Upper lobe of left lung (tissue), 6 donors: ENCODE measurements at regions not wholly inside any gene's neighbourhood (a gene's known extent, or its start where the extent isn't known, plus 50 kb on each side); places are given as distances from the start of the nearest gene placed in this dataset.

Experiments used
- ATAC-seq, 2 donors: fragments of 200-7000 bp; cut with Tn5 transposase; one replicate each; pipeline ENCODE4 v1.9.1; 2022; ENCODE audit warnings: mild to moderate bottlenecking in 2 of 2, moderate library complexity in 2 of 2; ENCODE audit not compliant: low FRiP score in 2 of 2
- DNase-seq, 2 donors: peaks; one replicate each; pipeline ENCODE4 v3.0.0-alpha.2; 2019 to 2020
- H3K27ac ChIP-seq, 4 donors: fragments of 200-600 bp; sonication (generic); one replicate each; pipeline ENCODE4 v1.5.1; 2016 to 2019
- H3K27me3 ChIP-seq, 4 donors: fragments of 200-600 bp; sonication (generic); one replicate each; pipeline ENCODE4 v1.5.1; 2017 to 2019
- H3K36me3 ChIP-seq, 4 donors: fragments of 200-600 bp; sonication (generic); one replicate each; pipeline ENCODE4 v1.5.1; 2016 to 2019
- H3K4me1 ChIP-seq, 4 donors: fragments of 200-600 bp; sonication (generic); one replicate each; pipeline ENCODE4 v1.5.1; 2018 to 2019
- H3K4me3 ChIP-seq, 4 donors: fragments of 200-600 bp; sonication (generic); one replicate each; pipeline ENCODE4 v1.5.1; 2017 to 2019; ENCODE audit warnings: mild to moderate bottlenecking in 2 of 4, moderate library complexity in 1 of 4
- H3K9me3 ChIP-seq, 4 donors: fragments of 200-600 bp; sonication (generic); one replicate each; pipeline ENCODE4 v1.5.1; 2018 to 2019
- CTCF ChIP-seq, 6 experiments: fragments of 450-650 bp in 4 of 6; fragments of 200-600 bp in 2 of 6; sonication (generic) in 2 of 6; IDR thresholded peaks; one replicate each; pipeline ENCODE4 v1.5.1; 2016 to 2019; ENCODE audit warnings: antibody characterized with exemption in 6 of 6
- EP300 ChIP-seq, 4 donors: sonication (generic); formaldehyde crosslinking; IDR thresholded peaks; one replicate each; pipeline ENCODE4 v1.5.1; 2017; ENCODE audit warnings: antibody characterized with exemption in 4 of 4, control low read depth in 2 of 4
- POLR2A ChIP-seq, 4 donors: fragments of 450-650 bp; IDR thresholded peaks; one replicate each; pipeline ENCODE4 v1.5.1; 2016 to 2017; ENCODE audit warnings: antibody characterized with exemption in 4 of 4, mild to moderate bottlenecking in 2 of 4
- POLR2AphosphoS5 ChIP-seq, 2 donors: sonication (generic); formaldehyde crosslinking; IDR thresholded peaks; one replicate each; pipeline ENCODE4 v1.5.1; 2017; ENCODE audit warnings: antibody characterized with exemption in 2 of 2
- WGBS, 2 donors: methylation state at CpG; one replicate each; pipeline ENCODE4 v1.1.5; 2017 to 2018; 5-methylcytosine and 5-hydroxymethylcytosine counted together
- donor health status: DM: no; HTN: no; CAD: no; lungs with moderate emphysema.
- donor health status: DM: no; HTN: yes; CAD: no; lungs with severe emphysema.

- no peak for TF ChIP-seq CTCF (IDR thresholded peaks at IDR 0.05)
- no peak for TF ChIP-seq EP300 (IDR thresholded peaks at IDR 0.05)
- TF ChIP-seq POLR2A (IDR thresholded peaks at IDR 0.05): no peak
- TF ChIP-seq POLR2AphosphoS5 (IDR thresholded peaks at IDR 0.05): no peak
- Histone ChIP-seq H3K9me3 (no peaks in the 10 kb centered on the region), H3K27ac (no peak overlapping the region), H3K36me3 (no peaks in the 10 kb centered on the region), H3K4me1 (no peaks in the 10 kb centered on the region), H3K4me3 (no peak overlapping the region), H3K27me3 (no peaks in the 10 kb centered on the region)
- DNase-seq: no peak
- WGBS, 2 donors: 38 to 44% methylated on average over 3 of the region's 3 CpGs
- ATAC-seq: no peak
Observed at GRCh38 chr20:41837669-41838224, 219.6 kb upstream of the CHD6 start.

GRCh38 chr20:41833739-41834138 is 215.6 kb upstream of the CHD6 start:
- Histone ChIP-seq H3K9me3 (no peaks in the 10 kb centered on the region), H3K27ac (no peak overlapping the region), H3K4me3 (no peak overlapping the region), H3K4me1 (no peaks in the 10 kb centered on the region), H3K36me3 (no peaks in the 10 kb centered on the region), H3K27me3 (no peaks in the 10 kb centered on the region)
- DNase-seq: no peak
- ATAC-seq: no peak
- TF ChIP-seq CTCF (IDR thresholded peaks at IDR 0.05) (no peak), POLR2AphosphoS5 (IDR thresholded peaks at IDR 0.05) (no peak), POLR2A (IDR thresholded peaks at IDR 0.05) (no peak), EP300 (IDR thresholded peaks at IDR 0.05) (no peak)
- 74 to 91% methylated on average over 1 of the region's 1 CpG for WGBS, 2 donors

GRCh38 chr20:41830702-41831101 is 212.5 kb upstream of the CHD6 start:
- ATAC-seq: no peak
- 40 to 42% methylated on average over 2 of the region's 2 CpGs for WGBS, 2 donors
- H3K36me3 ChIP-seq: no peaks in the 10 kb centered on the region
- no peak for DNase-seq
- H3K4me1 ChIP-seq: no peaks in the 10 kb centered on the region
- no peak overlapping the region for H3K27ac ChIP-seq
- H3K4me3 ChIP-seq: no peak overlapping the region
- H3K9me3 ChIP-seq: no peaks in the 10 kb centered on the region
- no peak for TF ChIP-seq POLR2A (IDR thresholded peaks at IDR 0.05)
- no peak for TF ChIP-seq POLR2AphosphoS5 (IDR thresholded peaks at IDR 0.05)
- TF ChIP-seq CTCF (IDR thresholded peaks at IDR 0.05): no peak
- TF ChIP-seq EP300 (IDR thresholded peaks at IDR 0.05): no peak
- H3K27me3 ChIP-seq: no peaks in the 10 kb centered on the region

- WGBS, 2 donors: 71 to 79% methylated on average over 2 of the region's 2 CpGs
- no peaks in the 10 kb centered on the region for H3K27me3 ChIP-seq
- ATAC-seq: no peak
- no peak for DNase-seq
- no peaks in the 10 kb centered on the region for H3K9me3 ChIP-seq
- no peak for TF ChIP-seq EP300 (IDR thresholded peaks at IDR 0.05)
- TF ChIP-seq POLR2AphosphoS5 (IDR thresholded peaks at IDR 0.05): no peak
- no peak for TF ChIP-seq CTCF (IDR thresholded peaks at IDR 0.05)
- no peak for TF ChIP-seq POLR2A (IDR thresholded peaks at IDR 0.05)
- no peaks in the 10 kb centered on the region for H3K36me3 ChIP-seq
- no peak overlapping the region for H3K27ac ChIP-seq
- no peak overlapping the region for H3K4me3 ChIP-seq
- H3K4me1 ChIP-seq: no peaks in the 10 kb centered on the region
Observed at GRCh38 chr20:41819436-41819835, 201.3 kb upstream of the CHD6 start.

- H3K4me3 ChIP-seq: no peak overlapping the region
- H3K36me3 ChIP-seq: no peaks in the 10 kb centered on the region
- TF ChIP-seq EP300 (IDR thresholded peaks at IDR 0.05): no peak
- TF ChIP-seq CTCF (IDR thresholded peaks at IDR 0.05): no peak
- no peak for TF ChIP-seq POLR2AphosphoS5 (IDR thresholded peaks at IDR 0.05)
- no peak for TF ChIP-seq POLR2A (IDR thresholded peaks at IDR 0.05)
- ATAC-seq (no peak), DNase-seq (no peak)
- 27 to 50% methylated on average over 2 to 5 of the region's 5 CpGs for WGBS, 2 donors
- no peak overlapping the region for H3K27ac ChIP-seq
- H3K9me3 ChIP-seq: no peaks in the 10 kb centered on the region
- no peaks in the 10 kb centered on the region for H3K27me3 ChIP-seq
- no peaks in the 10 kb centered on the region for H3K4me1 ChIP-seq
Observed at GRCh38 chr20:41818991-41819390, 200.8 kb upstream of the CHD6 start.
